Lower leg skin (tissue), 3 donors: ENCODE measurements at regions not wholly inside any gene's neighbourhood (a gene's known extent, or its start where the extent isn't known, plus 50 kb on each side); places are given as distances from the start of the nearest gene placed in this dataset.

Experiments used
- CTCF ChIP-seq, 3 donors: fragments of 450-650 bp; IDR thresholded peaks; one replicate each; pipeline ENCODE4 v1.5.1; 2016; ENCODE audit warnings: antibody characterized with exemption in 3 of 3, mild to moderate bottlenecking in 3 of 3, moderate library complexity in 2 of 3
- POLR2A ChIP-seq, 2 donors: fragments of 450-650 bp; IDR thresholded peaks; one replicate each; pipeline ENCODE4 v1.6.1; 2016 to 2017; ENCODE audit warnings: antibody characterized with exemption in 2 of 2, mild to moderate bottlenecking in 1 of 2, moderate library complexity in 1 of 2

GRCh38 chr4:166335256-166335938 is 462.4 kb downstream of the TLL1 start:
- TF ChIP-seq CTCF (IDR thresholded peaks at IDR 0.05) (no peak), POLR2A (IDR thresholded peaks at IDR 0.05) (no peak)
